ENCODE measurements at regions not wholly inside any gene's neighbourhood (a gene's known extent, or its start where the extent isn't known, plus 50 kb on each side); places are given as distances from the start of the nearest gene placed in this dataset.

- in situ Hi-C loops (cut with MboI): no loop called here
- CTCF ChIA-PET: no interaction called here
Measured at GRCh38 chr16:60979119-60979518, 1057.1 kb downstream of the CDH8 start.

More at GRCh38 chr16:60979119-60979518, 1057.1 kb downstream of the CDH8 start:
- H3K4me3 ChIP-seq: no peak overlapping the region
- no peaks in the 10 kb centered on the region; the same call in 2 of the 3 replicates for H3K9me3 ChIP-seq (replicated peaks; ENCODE audit: control insufficient read depth, insufficient read depth, low read length)
- FAIRE-seq (no peak), ATAC-seq (no peak), DNase-seq (ENCODE audit: low read depth, low spot score) (no peak)
- RAD21 ChIA-PET (ENCODE audit: unreplicated experiment): no interaction called here
- intact Hi-C loops (cut with micrococcal nuclease; ENCODE audit: unreplicated experiment): loop anchor here (10.0 kb wide), 1 partner anchor 64 kb away; no protein-coding TSS in a partner anchor
- no peaks in the 10 kb centered on the region for H3K27me3 ChIP-seq (replicated peaks in 1 of 2; ENCODE audit: control insufficient read depth in 2 of 2, insufficient read depth in 2 of 2, low read length in 1 of 2)
- no TSS peak for BruUV-seq (replicated peaks)
- 14% methylated on average over 2 of the region's 2 CpGs for WGBS (ENCODE audit: insufficient coverage, insufficient replicate concordance, low lambda C conversion rate, missing lambda C conversion rate)
- H3K9ac ChIP-seq (ENCODE audit: control insufficient read depth, insufficient read depth, low read length): no peak overlapping the region
- SMC1A ChIA-PET (ENCODE audit: uncharacterized antibody, unreplicated experiment): no interaction called here
- no peaks in the 10 kb centered on the region for H3K36me3 ChIP-seq (ENCODE audit: control insufficient read depth in 2 of 2, insufficient read depth in 2 of 2, low read length in 1 of 2)
- no peak overlapping the region for H2AFZ ChIP-seq (ENCODE audit: control insufficient read depth, low read depth, low read length)
- H4K20me1 ChIP-seq (ENCODE audit: control insufficient read depth, insufficient read depth): no peaks in the 10 kb centered on the region
- H3K4me1 ChIP-seq (ENCODE audit: control insufficient read depth, insufficient read depth, low read length): no peaks in the 10 kb centered on the region
- H3K27ac ChIP-seq (ENCODE audit: control insufficient read depth, insufficient read depth): no peak overlapping the region
- H3K79me2 ChIP-seq (ENCODE audit: control insufficient read depth, insufficient read depth, low read length): no peaks in the 10 kb centered on the region
- TF ChIP-seq E4F1 (IDR thresholded peaks at IDR 0.05; ENCODE audit: borderline replicate concordance, partially characterized antibody) (no peak), HSF1 (IDR thresholded peaks at IDR 0.05; ENCODE audit: low read depth, low read length) (no peak), RUNX3 (IDR thresholded peaks at IDR 0.05; ENCODE audit: low read length) (no peak), ZNF207 (IDR thresholded peaks at IDR 0.05; ENCODE audit: borderline replicate concordance) (no peak), USF2 (IDR thresholded peaks at IDR 0.05; ENCODE audit: borderline replicate concordance, low read depth, low read length) (no peak), RAD51 (IDR thresholded peaks at IDR 0.05) (no peak), ASH2L (IDR thresholded peaks at IDR 0.05; ENCODE audit: borderline replicate concordance, low read depth) (no peak), USF1 (IDR thresholded peaks at IDR 0.05; ENCODE audit: borderline replicate concordance, extremely low read length, insufficient read depth, low read depth, low read length) (no peak), TAF1 (IDR thresholded peaks at IDR 0.05; ENCODE audit: borderline replicate concordance, low read depth, low read length) (no peak), GABPA (IDR thresholded peaks at IDR 0.05; ENCODE audit: low read depth) (no peak), HCFC1 (IDR thresholded peaks at IDR 0.05; ENCODE audit: low read length) (no peak), NR2C1 (IDR thresholded peaks at IDR 0.05) (no peak), CREM (IDR thresholded peaks at IDR 0.05; ENCODE audit: low read depth) (no peak), BCL3 (IDR thresholded peaks at IDR 0.05; ENCODE audit: borderline replicate concordance, insufficient read depth, low read depth, low read length, poor library complexity, severe bottlenecking) (no peak), NFYA (IDR thresholded peaks at IDR 0.05; ENCODE audit: borderline replicate concordance, low read depth, low read length) (no peak), ZNF274 (IDR thresholded peaks at IDR 0.05; ENCODE audit: insufficient read depth, insufficient read length) (no peak)
- POLR2A ChIA-PET: no interaction called here
- no peak overlapping the region for H3K4me2 ChIP-seq (ENCODE audit: control insufficient read depth, insufficient read depth)
